HG02840 (cell line): ENCODE measurements at regions not wholly inside any gene's neighbourhood (a gene's known extent, or its start where the extent isn't known, plus 50 kb on each side); places are given as distances from the start of the nearest gene placed in this dataset.
"Not testable (repeated sequence)": the region's sequence is repeated elsewhere in the genome, so short reads cannot be mapped to it uniquely, and the experiment has no call there.

Source experiments
- ATAC-seq: cut with Tn5 transposase; IDR thresholded peaks from one replicate; pipeline ENCODE4 v1.9.1; 2021; ENCODE audit warnings: mild to moderate bottlenecking, moderate library complexity, moderate number of reproducible peaks; ENCODE audit not compliant: unreplicated experiment, low FRiP score

GRCh38 chr7:12456506-12456905, 52.8 kb upstream of the VWDE start:
- ATAC-seq = no peak

DNA sequence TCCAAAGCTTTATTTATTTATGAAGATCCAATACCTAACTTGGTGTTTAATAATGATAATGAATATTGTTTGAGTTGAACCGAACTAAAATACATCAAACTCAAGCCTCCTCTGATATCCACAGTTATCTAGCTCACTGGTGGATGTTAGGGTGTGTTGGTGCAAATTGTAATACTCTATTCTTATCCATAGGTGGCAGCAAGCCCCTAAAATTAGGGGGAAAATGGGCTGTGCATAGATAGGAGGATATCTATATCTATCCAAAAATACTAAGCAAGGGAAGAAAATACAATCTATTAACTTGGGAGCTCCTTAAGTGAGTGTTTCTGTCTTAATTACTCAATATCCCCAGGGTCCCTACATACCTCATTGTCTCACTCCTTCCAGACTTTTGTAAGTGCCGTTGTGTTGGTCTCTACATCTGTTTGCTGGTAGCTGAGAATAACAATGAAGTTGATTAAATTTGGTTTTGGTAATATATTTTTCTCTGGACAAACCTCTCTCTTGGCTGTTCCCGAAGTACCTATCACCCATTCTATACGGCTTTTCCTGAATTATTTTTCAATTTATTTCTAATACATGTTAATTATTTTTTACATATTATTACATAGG, 55.0 kb upstream of the VWDE start:
- ATAC-seq = peak; percentile 90

- no peak for ATAC-seq
These were observed 64.2 kb upstream of the VWDE start for GRCh38 chr7:12467837-12468236.

DNA sequence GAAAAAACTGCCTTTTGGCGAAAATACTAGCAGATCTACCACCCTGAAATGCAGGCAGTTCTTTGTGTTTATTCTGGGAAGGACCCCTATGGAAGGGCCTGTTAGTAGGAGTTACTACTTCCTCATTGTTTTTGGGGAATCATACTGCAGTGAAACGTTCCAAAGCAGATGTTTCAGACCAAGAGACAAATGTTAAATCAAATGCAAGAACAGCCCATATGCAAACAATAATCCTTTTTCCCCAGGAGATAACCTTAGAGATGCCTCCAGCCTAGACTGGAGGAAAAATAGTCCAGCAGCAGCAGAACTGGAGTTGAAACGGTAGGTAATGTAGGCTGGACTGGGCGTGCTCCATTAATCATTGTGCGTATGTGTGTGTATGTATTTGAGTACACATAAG, 65.9 kb upstream of the VWDE start:
- ATAC-seq = no peak

- ATAC-seq = no peak
These were observed 67.3 kb upstream of the VWDE start for GRCh38 chr7:12470930-12471329.

GRCh38 chr7:12474035-12474434, 70.4 kb upstream of the VWDE start:
- ATAC-seq = no peak

- ATAC-seq = no peak
These were observed 71.8 kb upstream of the VWDE start for GRCh38 chr7:12475362-12476063.

GRCh38 chr7:12477620-12478019, 74.0 kb upstream of the VWDE start:
- ATAC-seq = no peak

DNA sequence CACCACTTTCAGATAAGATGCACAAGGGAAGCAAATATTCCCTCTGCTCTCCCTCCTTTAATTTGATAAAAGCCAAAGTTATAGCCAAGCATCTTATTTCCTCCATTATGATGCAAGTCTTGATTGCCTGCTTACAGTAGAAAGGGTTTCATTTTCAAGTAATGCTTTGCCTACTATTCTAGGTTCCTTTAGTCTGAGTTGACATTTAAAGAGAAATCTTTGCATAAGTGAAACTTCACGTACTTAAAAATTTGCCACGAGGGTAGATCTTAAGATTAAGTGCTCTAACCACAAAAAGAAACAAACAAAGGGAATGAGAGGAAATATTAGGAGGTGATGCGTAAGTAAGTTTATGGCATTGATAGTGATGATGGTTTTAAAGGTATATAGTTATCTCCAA, 78.1 kb upstream of the VWDE start:
- ATAC-seq = peak; percentile 91

- no peak for ATAC-seq
These were observed 82.2 kb upstream of the VWDE start for GRCh38 chr7:12485845-12486244.

- no peak for ATAC-seq
These were observed 82.2 kb upstream of the SCIN start for GRCh38 chr7:12488341-12488740.

DNA sequence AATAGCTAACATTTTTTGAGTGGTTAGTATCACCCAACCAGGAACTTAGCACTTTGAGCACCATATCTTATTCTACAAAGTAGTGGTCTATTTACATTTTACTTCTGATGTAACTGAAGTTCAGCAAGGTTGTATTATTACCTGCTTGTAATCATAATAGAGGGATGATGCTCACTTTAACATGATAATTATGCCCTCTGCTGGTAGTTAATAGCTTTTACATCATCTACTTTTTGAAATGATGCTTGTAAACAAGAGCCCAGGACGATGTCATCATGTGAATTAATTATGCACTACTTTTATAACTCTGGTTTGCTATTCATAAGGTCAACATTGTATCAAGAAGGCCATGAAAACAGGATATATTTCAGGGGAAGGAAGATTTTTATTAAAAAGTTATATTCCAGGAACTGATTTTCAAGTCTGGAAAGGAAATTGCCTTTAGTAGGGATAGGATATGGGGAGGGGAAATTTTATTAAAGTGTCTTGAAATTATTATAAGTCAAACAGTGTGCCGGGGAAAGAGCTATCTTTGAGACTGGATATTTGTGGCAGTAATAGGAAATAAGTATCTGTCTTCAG, 80.3 kb upstream of the SCIN start:
- peak; percentile 77 for ATAC-seq

DNA sequence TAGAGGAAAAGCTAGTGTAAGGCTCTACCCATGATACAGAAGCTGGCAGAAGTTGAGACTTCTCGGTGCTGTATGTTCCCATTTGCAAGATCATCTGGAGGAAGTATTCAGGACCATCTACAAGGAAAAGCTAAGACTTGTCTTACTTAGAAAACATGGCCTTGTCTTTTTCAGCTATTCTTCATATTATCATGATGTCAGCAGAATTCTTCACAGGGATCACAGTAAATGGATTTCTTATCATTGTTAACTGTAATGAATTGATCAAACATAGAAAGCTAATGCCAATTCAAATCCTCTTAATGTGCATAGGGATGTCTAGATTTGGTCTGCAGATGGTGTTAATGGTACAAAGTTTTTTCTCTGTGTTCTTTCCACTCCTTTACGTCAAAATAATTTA, 79.6 kb upstream of the SCIN start:
- no peak for ATAC-seq

- no peak for ATAC-seq
These were observed 79.0 kb upstream of the SCIN start for GRCh38 chr7:12491526-12491925.

DNA sequence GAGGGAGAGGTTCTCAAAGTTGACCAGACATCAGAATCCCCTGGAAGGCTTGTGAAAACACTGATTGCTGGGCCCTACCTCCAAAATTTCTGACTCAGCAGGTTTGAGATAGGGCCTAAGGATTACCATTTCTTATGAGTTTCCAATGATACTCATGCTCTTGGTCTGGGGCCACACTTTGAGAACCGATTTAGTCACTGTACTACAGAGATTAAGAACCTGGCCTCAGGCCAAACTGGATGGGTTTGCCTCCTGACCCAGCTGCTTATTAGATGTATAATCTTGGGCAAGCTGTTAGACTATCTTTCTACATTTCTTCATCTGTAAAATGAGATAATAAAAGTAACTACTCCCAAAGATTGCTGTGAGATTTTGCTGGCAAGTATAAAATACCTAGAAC, 77.1 kb upstream of the SCIN start:
- ATAC-seq = no peak

DNA sequence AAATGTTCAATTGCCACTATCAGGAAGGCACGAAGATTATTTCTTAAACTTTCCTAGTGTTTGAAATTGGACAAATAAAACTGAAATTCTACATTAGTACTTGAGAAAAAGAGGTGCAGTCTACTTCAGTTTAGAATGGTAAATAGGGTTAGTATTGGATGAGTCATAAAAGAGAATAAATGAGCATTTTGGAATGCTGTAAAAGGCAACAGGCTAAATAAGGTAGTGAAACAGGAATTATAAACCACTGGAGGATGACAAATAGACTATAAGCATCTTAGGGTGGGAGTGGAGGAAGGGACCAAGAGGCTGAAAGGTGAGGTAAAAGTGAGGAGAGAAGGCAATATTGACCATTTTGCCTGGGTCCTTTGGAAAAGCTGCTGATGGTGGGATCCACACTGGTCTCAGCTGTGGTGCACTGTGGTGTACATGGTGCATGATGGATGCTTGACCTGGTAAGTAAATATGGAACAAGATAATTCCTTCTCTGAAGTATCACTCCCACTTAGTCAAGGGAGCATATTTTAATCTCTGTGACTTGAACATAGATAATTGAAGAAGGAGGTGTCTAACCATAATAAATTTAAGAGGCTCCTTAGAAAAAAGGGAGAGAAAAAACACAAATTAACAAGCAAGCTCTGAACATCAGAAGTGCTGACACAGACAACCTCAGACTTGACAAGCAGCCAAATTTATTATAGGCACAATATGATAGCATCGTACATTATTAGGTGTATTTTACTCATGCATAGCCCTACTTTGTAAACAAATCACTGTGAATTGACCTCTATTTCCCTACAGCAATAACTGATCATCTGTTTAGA, 76.4 kb upstream of the SCIN start:
- no peak for ATAC-seq

DNA sequence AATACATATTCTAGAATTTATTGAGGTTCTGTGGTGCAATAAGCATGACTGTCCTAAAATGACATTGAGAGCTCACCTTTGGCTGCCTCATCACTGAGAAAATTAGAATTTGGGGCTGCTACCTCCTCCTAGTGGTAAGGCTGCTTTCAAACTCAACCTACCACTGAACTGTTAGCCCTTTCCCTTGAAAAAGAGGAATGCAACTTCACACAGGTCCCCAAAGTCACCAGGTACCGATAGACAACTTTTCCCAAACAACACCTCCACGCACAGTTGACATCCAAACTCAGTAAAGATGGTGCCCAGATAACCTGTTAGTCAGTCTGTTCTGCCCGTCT, 75.9 kb upstream of the SCIN start:
- ATAC-seq = no peak

DNA sequence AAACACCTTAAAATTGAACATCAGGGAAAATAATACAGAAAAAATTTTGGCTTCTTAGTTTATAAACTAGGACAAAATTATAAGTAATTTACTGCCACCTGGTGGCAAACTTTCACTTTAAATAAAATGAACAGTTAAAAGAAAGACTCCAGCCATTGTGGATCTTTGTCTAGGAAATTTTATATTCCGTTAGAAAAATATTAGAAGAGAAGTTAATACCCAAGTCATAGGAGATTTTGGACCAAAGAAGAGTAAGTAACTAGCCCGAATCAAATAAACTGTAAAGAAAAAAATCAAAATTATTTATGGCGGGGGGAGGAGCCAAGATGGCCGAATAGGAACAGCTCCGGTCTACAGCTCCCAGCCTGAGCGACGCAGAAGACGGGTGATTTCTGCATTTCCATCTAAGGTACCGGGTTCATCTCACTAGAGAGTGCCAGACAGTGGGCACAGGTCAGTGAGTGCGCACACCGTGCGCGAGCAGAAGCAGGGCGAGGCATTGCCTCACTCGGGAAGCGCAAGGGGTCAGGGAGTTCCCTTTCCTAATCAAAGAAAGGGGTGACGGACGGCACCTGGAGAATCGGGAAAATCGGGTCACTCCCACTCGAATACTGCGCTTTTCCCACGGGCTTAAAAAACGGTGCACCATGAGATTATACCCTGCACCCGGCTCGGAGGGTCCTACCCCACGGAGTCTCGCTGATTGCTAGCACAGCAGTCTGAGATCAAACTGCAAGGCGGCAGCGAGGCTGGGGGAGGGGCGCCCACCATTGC, 73.4 kb upstream of the SCIN start:
- ATAC-seq = not testable (repeated sequence)

GRCh38 chr7:12504149-12504548, 66.4 kb upstream of the SCIN start:
- no peak for ATAC-seq

DNA sequence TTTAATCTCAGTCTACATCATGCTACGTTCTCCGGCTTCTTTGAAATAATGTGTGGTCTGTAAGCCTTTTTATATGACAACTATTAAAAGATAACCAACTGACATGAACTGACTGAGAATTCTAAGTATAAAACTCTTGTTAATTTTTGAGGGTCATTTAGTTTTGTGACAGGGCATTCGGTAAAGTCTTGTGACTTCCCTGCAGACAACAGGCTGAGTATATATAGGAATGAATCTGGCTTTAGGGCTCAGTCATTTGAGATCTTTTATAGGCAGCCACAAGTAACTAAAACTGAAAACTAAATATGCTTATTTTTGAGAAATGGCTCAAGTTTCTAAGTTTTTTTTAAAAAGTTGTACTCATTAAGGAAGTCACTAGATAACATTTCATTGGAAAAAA, 62.5 kb upstream of the SCIN start:
- no peak for ATAC-seq

DNA sequence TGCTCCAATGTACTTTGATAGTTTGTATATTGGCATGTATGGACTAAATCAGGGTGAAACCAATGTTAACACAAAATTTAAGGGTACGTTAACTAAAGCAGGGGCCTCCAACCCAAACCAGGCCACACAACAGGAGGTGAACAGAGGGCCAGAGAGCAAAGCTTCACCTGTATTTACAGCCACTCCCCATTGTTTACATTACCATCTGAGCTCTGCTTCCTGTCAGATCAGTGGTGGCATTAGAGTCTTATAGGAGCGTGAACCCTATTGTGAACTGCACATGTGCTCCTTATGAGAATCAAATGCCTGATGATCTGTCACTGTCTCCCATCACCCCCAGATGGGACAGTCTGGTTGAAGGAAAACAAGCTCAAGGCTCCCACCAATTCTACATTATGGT, 62.0 kb upstream of the SCIN start:
- ATAC-seq = no peak
